ENCODE measurements at regions not wholly inside any gene's neighbourhood (a gene's known extent, or its start where the extent isn't known, plus 50 kb on each side); places are given as distances from the start of the nearest gene placed in this dataset.
"Not testable (repeated sequence)": the region's sequence is repeated elsewhere in the genome, so short reads cannot be mapped to it uniquely, and the experiment has no call there.

DNA sequence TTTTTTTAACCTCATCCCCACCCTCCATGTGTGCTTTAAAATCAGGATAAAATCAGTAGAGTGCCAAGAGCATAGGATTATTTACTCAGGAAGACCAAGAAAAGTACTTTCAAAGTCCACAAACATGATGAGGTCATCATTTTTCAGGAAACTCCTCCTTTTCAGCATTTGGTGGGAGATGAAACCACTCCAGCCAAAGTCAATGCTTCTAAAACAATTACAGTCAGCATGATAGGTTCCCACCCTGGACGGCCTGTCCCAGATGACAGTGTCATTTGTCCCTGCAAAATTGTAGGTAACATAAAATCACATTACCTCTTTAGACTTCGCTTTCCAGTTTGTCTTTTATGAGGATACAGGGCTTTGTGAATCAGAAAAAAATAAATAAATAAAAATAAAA lies 836.7 kb downstream of the SPATA31A1 start:
- TF ChIP-seq, protein P1, sequence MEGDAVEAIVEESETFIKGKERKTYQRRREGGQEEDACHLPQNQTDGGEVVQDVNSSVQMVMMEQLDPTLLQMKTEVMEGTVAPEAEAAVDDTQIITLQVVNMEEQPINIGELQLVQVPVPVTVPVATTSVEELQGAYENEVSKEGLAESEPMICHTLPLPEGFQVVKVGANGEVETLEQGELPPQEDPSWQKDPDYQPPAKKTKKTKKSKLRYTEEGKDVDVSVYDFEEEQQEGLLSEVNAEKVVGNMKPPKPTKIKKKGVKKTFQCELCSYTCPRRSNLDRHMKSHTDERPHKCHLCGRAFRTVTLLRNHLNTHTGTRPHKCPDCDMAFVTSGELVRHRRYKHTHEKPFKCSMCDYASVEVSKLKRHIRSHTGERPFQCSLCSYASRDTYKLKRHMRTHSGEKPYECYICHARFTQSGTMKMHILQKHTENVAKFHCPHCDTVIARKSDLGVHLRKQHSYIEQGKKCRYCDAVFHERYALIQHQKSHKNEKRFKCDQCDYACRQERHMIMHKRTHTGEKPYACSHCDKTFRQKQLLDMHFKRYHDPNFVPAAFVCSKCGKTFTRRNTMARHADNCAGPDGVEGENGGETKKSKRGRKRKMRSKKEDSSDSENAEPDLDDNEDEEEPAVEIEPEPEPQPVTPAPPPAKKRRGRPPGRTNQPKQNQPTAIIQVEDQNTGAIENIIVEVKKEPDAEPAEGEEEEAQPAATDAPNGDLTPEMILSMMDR (IDR thresholded peaks at IDR 0.05): not testable (repeated sequence)
- TF ChIP-seq EZH2 (IDR thresholded peaks at IDR 0.05; ENCODE audit: borderline replicate concordance, insufficient read depth, low read depth, low read length, poor library complexity, severe bottlenecking): not testable (repeated sequence)

Data from B cell (primary cell).